HepG2 (cell line): ENCODE measurements at regions not wholly inside any gene's neighbourhood (a gene's known extent, or its start where the extent isn't known, plus 50 kb on each side); places are given as distances from the start of the nearest gene placed in this dataset.
"Not testable (repeated sequence)": the region's sequence is repeated elsewhere in the genome, so short reads cannot be mapped to it uniquely, and the experiment has no call there.

Source experiments
- ATAC-seq: fragments of 200-7000 bp; cut with Tn5 transposase; 3 replicates; pipeline ENCODE4 v1.9.1; 2020; ENCODE audit warnings: mild to moderate bottlenecking, moderate library complexity
- BruUV-seq: library from RNA; stranded (reverse); fragments of 400-500 nt; replicated peaks from 2 replicates; lab custom pipeline; 2021; lab: Mats Ljungman, UMichigan
- CTCF ChIA-PET: fragments of 300-600 bp; formaldehyde crosslinking; extraction: SDS; loops from one replicate; lab custom pipeline; 2021; ENCODE audit warnings: low total read pairs, inconsistent platforms, low intra/inter-chr PET ratio; lab: Yijun Ruan, JAX
- POLR2A ChIA-PET: fragments of 350-600 bp; sonication (Branson Sonifier 250); formaldehyde crosslinking; loops from one replicate; lab custom pipeline; 2020; ENCODE audit warnings: antibody characterized with exemption, inconsistent platforms; lab: Yijun Ruan, JAX
- DNase-seq: peaks from one replicate; pipeline ENCODE4 v3.0.0-alpha.2; 2015; ENCODE audit warnings: low spot score
- FAIRE-seq: peaks from 3 replicates; lab custom pipeline; 2011; peaks lifted over from hg19 to GRCh38; lab: Jason Lieb, UNC
- H2AFZ ChIP-seq: one replicate; pipeline ENCODE4 v1.6.1; 2011; ENCODE audit warnings: low read length, inconsistent platforms
- H3K27ac ChIP-seq: fragments of 300-600 bp; 3 replicates; pipeline ENCODE4 v1.8.0; 2011; ENCODE audit warnings: mixed run types, mild to moderate bottlenecking, mixed read lengths, low read length, inconsistent platforms; ENCODE audit not compliant: insufficient read depth; ENCODE audit errors: extremely low read length
- H3K27me3 ChIP-seq, 2 experiments: fragments of 200-600 bp in 1 of 2; 2 replicates in 1 of 2; 3 replicates in 1 of 2; pipeline versions ENCODE4 v1.6.0 to v1.8.0; 2011; ENCODE audit warnings: low read length in 2 of 2, mild to moderate bottlenecking in 2 of 2, moderate library complexity in 2 of 2, inconsistent platforms in 1 of 2; ENCODE audit not compliant: insufficient read depth in 2 of 2, control insufficient read depth in 1 of 2
- H3K36me3 ChIP-seq, 2 experiments: fragments of 200-600 bp in 1 of 2; replicated peaks in 1 of 2; 2 replicates in 1 of 2; 3 replicates in 1 of 2; pipeline versions ENCODE4 v1.5.1 to v1.8.0; 2011; ENCODE audit warnings: low read length in 2 of 2, inconsistent platforms in 1 of 2; ENCODE audit not compliant: insufficient read depth in 2 of 2, control insufficient read depth in 1 of 2
- H3K4me1 ChIP-seq: 2 replicates; pipeline ENCODE4 v1.5.1; 2012; ENCODE audit warnings: low read length, inconsistent platforms; ENCODE audit not compliant: insufficient read depth
- H3K4me2 ChIP-seq: 2 replicates; pipeline ENCODE4 v1.6.0; 2011; ENCODE audit warnings: low read depth, low read length, inconsistent platforms
- H3K4me3 ChIP-seq, 3 experiments: fragments of 200-600 bp in 1 of 3; sonication (generic), shearing (Covaris generic) in 1 of 3; replicated peaks in 1 of 3; 2 replicates each; pipeline ENCODE4 v1.5.1; 2011 to 2016; ENCODE audit warnings: low read length in 3 of 3, inconsistent platforms in 2 of 3, low read depth in 2 of 3, mild to moderate bottlenecking in 2 of 3, control low read depth in 1 of 3, mixed read lengths in 1 of 3; ENCODE audit not compliant: insufficient read depth in 1 of 3
- H3K79me2 ChIP-seq: one replicate; pipeline ENCODE4 v1.6.1; 2011; ENCODE audit warnings: low read length, inconsistent platforms; ENCODE audit not compliant: insufficient read depth
- H3K9ac ChIP-seq: 2 replicates; pipeline ENCODE4 v1.6.0; 2011; ENCODE audit warnings: mild to moderate bottlenecking, low read depth, low read length, inconsistent platforms; ENCODE audit not compliant: insufficient read depth
- H3K9me3 ChIP-seq: 2 replicates; pipeline ENCODE4 v1.5.1; 2012; ENCODE audit warnings: mild to moderate bottlenecking, low read length
- H4K20me1 ChIP-seq: 2 replicates; pipeline ENCODE4 v1.6.0; 2011; ENCODE audit warnings: inconsistent platforms, mild to moderate bottlenecking, low read length, moderate library complexity; ENCODE audit not compliant: insufficient read depth
- KDM5A ChIP-seq: fragments of 200-600 bp; sonication (generic); IDR thresholded peaks from 2 replicates; pipeline ENCODE4 v1.7.0; 2018; ENCODE audit warnings: antibody characterized with exemption, mild to moderate bottlenecking, low read length, borderline replicate concordance
- ZNF549 ChIP-seq: sonication (generic); formaldehyde crosslinking; IDR thresholded peaks from 2 replicates; pipeline ENCODE4 v1.5.0; 2020; ENCODE audit warnings: missing genetic modification reagents
- WGBS: methylation state at CpG from one replicate; pipeline ENCODE4 v1.1.6; 2017; ENCODE audit warnings: low lambda C conversion rate; 5-methylcytosine and 5-hydroxymethylcytosine counted together
- in situ Hi-C: cut with HindIII; loops from 2 replicates; pipeline ENCODE4 v1.10.0; 2017; ENCODE audit warnings: low pct_unique_long_range_greater_than_20kb; ENCODE audit not compliant: extremely low pct_ligation_motif_present
- intact Hi-C: fragments of 100-400 bp; cut with micrococcal nuclease; formaldehyde crosslinking; loops from one replicate; pipeline ENCODE4 v1.10.0; 2022; ENCODE audit not compliant: unreplicated experiment

DNA sequence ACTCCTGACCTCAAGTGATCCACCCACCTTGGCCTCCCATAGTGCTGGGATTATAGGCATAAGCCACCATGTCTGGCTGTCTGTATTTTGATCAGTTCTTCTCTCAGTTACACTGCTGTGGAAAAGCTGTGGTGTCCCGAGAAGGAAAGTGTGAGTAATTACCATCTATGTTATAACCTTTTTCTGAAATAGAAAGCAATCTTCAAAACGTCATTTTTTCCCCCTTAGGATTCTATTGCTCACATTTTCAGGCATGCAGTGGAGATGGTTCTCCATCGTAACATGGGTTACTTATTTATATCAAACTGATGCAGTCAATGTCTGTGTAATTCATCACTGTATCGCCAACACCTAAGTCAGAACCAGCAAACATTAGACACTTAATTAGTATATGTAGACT lies 103.5 kb upstream of the FAM3C start:
- Histone ChIP-seq H3K9me3 (peaks cover 7% of the 10 kb centered on the region), H2AFZ (no peak overlapping the region), H3K9ac (no peak overlapping the region), H3K4me2 (no peak overlapping the region), H3K36me3 (no peaks in the 10 kb centered on the region), H4K20me1 (no peaks in the 10 kb centered on the region), H3K27ac (no peak overlapping the region), H3K27me3 (no peaks in the 10 kb centered on the region; a peak in 1 of 5 replicates), H3K4me3 (no peak overlapping the region), H3K4me1 (no peaks in the 10 kb centered on the region), H3K79me2 (no peaks in the 10 kb centered on the region)
- intact Hi-C loops (no loop called here), in situ Hi-C loops (no loop called here)
- TF ChIP-seq KDM5A: no peak
- WGBS: 42% methylated on average over 4 of the region's 4 CpGs
- ATAC-seq (no peak), FAIRE-seq (no peak), DNase-seq (no peak)
- ChIA-PET CTCF (no interaction called here), POLR2A (no interaction called here)
- no TSS peak for BruUV-seq

DNA sequence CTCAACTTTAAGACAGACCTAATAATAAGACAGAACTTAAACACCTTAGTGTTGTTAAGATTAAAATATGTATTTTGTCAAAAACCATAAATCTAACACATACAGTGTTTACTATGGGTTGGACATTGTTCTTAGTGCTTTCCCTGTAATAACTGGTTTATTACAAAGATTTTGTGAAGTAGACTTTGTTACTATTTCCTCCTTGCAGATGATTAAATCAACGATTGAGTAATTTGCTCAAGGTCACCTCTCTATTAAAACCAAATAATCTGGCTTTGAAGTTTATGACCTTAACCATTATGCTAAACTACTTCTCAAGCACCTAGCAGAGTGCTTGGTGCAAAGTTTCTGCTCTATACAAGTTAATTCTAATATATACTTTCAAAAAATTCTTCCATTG lies 102.7 kb upstream of the FAM3C start:
- Histone ChIP-seq H3K36me3 (no peaks in the 10 kb centered on the region), H2AFZ (no peak overlapping the region), H3K9me3 (no peaks in the 10 kb centered on the region; the same call in 1 of the 2 replicates), H3K4me3 (no peak overlapping the region), H3K4me2 (no peak overlapping the region), H3K4me1 (no peaks in the 10 kb centered on the region), H4K20me1 (no peaks in the 10 kb centered on the region), H3K79me2 (no peaks in the 10 kb centered on the region), H3K9ac (no peak overlapping the region)
- FAIRE-seq: no peak
- ChIA-PET POLR2A (no interaction called here), CTCF (no interaction called here)
- intact Hi-C loops: no loop called here
- no peak for DNase-seq
- ATAC-seq: no peak
- in situ Hi-C loops: no loop called here
- WGBS: 0% methylated on average over 1 of the region's 1 CpG
- no TSS peak for BruUV-seq
- TF ChIP-seq ZNF549: no peak
- TF ChIP-seq, all 625 proteins: peak for 0
- H3K27me3 ChIP-seq: no peaks in the 10 kb centered on the region; a peak in 1 of 5 replicates
- H3K27ac ChIP-seq: no peak overlapping the region

DNA sequence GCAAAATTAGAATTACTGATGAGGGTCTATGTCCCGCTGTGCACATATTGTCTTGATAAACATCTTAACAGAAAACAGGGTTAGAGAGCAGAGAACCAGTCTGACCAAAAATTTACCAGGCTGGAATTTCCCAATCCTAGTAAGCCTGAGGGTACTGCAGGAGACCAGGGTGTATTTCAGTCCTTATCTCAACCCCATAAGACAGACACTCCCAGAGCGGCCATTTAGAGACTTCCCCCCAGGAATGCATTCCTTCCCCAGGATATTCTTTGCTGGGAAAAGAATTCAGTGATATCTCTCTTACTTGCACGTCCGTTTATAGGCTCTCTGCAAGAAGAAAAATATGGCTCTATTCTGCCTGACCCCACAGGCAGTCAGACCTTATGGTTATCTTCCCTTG lies 101.4 kb upstream of the FAM3C start:
- H3K36me3 ChIP-seq, H2AFZ ChIP-seq, H3K9me3 ChIP-seq, H3K27me3 ChIP-seq, DNase-seq, BruUV-seq, in situ Hi-C loops, H3K4me2 ChIP-seq, FAIRE-seq, H4K20me1 ChIP-seq, H3K9ac ChIP-seq, H3K27ac ChIP-seq, H3K4me3 ChIP-seq, intact Hi-C loops, H3K79me2 ChIP-seq, H3K4me1 ChIP-seq, CTCF ChIA-PET, POLR2A ChIA-PET, ATAC-seq: not testable (repeated sequence)
- 26% methylated on average over 4 of the region's 4 CpGs for WGBS
